ENCODE measurements at regions not wholly inside any gene's neighbourhood (a gene's known extent, or its start where the extent isn't known, plus 50 kb on each side); places are given as distances from the start of the nearest gene placed in this dataset.

- TF ChIP-seq, protein P1, sequence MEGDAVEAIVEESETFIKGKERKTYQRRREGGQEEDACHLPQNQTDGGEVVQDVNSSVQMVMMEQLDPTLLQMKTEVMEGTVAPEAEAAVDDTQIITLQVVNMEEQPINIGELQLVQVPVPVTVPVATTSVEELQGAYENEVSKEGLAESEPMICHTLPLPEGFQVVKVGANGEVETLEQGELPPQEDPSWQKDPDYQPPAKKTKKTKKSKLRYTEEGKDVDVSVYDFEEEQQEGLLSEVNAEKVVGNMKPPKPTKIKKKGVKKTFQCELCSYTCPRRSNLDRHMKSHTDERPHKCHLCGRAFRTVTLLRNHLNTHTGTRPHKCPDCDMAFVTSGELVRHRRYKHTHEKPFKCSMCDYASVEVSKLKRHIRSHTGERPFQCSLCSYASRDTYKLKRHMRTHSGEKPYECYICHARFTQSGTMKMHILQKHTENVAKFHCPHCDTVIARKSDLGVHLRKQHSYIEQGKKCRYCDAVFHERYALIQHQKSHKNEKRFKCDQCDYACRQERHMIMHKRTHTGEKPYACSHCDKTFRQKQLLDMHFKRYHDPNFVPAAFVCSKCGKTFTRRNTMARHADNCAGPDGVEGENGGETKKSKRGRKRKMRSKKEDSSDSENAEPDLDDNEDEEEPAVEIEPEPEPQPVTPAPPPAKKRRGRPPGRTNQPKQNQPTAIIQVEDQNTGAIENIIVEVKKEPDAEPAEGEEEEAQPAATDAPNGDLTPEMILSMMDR (IDR thresholded peaks at IDR 0.05), result no peak
- TF ChIP-seq POLR2AphosphoS5 (IDR thresholded peaks at IDR 0.05), result no peak
Measured at GRCh38 chr1:25088946-25089345, 143.4 kb downstream of the SYF2 start.
